ENCODE measurements at regions not wholly inside any gene's neighbourhood (a gene's known extent, or its start where the extent isn't known, plus 50 kb on each side); places are given as distances from the start of the nearest gene placed in this dataset.

DNA sequence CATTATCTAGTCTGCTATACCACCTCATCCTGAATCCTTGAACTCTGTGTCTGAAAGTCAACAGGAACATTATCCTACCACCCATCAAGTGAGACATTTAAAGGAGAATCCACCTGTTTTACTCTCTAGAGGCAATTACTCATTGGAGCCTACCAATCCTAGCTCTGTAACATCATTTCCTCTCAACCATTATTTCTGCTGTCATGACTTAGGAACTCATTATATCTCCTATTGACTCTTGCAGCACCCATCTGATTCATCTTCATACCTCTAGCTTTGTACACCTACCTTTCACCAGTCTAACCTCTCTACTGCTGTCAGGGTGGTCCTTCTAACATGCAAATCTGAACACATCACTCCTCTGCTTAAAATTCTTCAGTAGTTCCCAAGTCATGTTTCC is 481.5 kb downstream of the NFIB start:
- Histone ChIP-seq H3K79me2 (ENCODE audit: low read depth) (no peaks in the 10 kb centered on the region), H3K36me3 (no peaks in the 10 kb centered on the region), H3F3A (ENCODE audit: low read depth) (no peaks in the 10 kb centered on the region), H2AFZ (replicated peaks) (no peak overlapping the region), H3K27me3 (no peaks in the 10 kb centered on the region), H3K4me2 (no peak overlapping the region), H3K4me1 (no peaks in the 10 kb centered on the region), H3K27ac (no peak overlapping the region), H3K9me3 (ENCODE audit: low read depth) (no peaks in the 10 kb centered on the region), H3K9ac (no peak overlapping the region), H3K4me3 (no peak overlapping the region), H4K20me1 (ENCODE audit: low read depth) (no peaks in the 10 kb centered on the region)
- Mint-ChIP-seq H3K36me3 (peaks cover 2% of the 10 kb centered on the region), H3K9me3 (peaks cover 28% of the 10 kb centered on the region), H3K4me1 (no peaks in the 10 kb centered on the region), H3K27ac (no peak overlapping the region), H3K4me3 (no peak overlapping the region), H3K27me3 (ENCODE audit: insufficient read depth, low read depth) (peaks cover 2% of the 10 kb centered on the region)
- DNase-seq (ENCODE audit: low spot score), result no peak
- no peak for TF ChIP-seq CTCF (IDR thresholded peaks at IDR 0.05)
- TF ChIP-seq EZH2phosphoT487 (IDR thresholded peaks at IDR 0.05), result no peak
- no peak for TF ChIP-seq EZH2 (IDR thresholded peaks at IDR 0.05)

DNA sequence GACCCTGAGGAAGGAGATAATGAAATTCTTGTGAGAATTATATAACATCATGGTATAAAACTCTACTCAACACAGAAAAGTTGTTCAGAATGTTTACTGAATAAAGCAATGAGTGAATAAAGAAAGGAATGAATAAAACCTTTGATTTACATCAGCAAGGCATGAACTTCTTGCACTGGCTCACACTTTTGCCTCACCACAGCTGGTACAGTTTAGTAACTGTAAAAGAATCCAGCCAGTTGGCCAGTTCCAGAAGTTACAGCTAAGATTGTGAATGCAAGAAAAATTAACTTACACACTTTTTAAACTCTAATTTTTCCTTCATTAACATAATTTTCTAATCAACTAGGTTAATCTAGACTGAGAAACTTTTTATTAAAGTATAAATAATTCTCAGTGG is 490.9 kb downstream of the NFIB start:
- Histone ChIP-seq H2AFZ (replicated peaks) (no peak overlapping the region), H4K20me1 (ENCODE audit: low read depth) (no peaks in the 10 kb centered on the region), H3K36me3 (no peaks in the 10 kb centered on the region), H3K4me2 (no peak overlapping the region), H3K4me3 (no peak overlapping the region), H3K79me2 (ENCODE audit: low read depth) (no peaks in the 10 kb centered on the region), H3K27ac (no peak overlapping the region), H3K9ac (no peak overlapping the region), H3K4me1 (no peaks in the 10 kb centered on the region), H3K27me3 (no peaks in the 10 kb centered on the region), H3K9me3 (ENCODE audit: low read depth) (no peaks in the 10 kb centered on the region), H3F3A (ENCODE audit: low read depth) (no peaks in the 10 kb centered on the region)
- Mint-ChIP-seq H3K36me3 (no peaks in the 10 kb centered on the region), H3K4me3 (no peak overlapping the region), H3K27ac (no peak overlapping the region), H3K9me3 (peaks cover 6% of the 10 kb centered on the region), H3K4me1 (no peaks in the 10 kb centered on the region), H3K27me3 (ENCODE audit: insufficient read depth, low read depth) (no peaks in the 10 kb centered on the region)
- no peak for DNase-seq (ENCODE audit: low spot score)
- TF ChIP-seq EZH2 (IDR thresholded peaks at IDR 0.05), result no peak
- TF ChIP-seq CTCF (IDR thresholded peaks at IDR 0.05), result no peak
- TF ChIP-seq EZH2phosphoT487 (IDR thresholded peaks at IDR 0.05), result no peak

- H3K4me1 ChIP-seq, result no peaks in the 10 kb centered on the region
- H3K79me2 ChIP-seq (ENCODE audit: low read depth), result no peaks in the 10 kb centered on the region
- Mint-ChIP-seq H3K9me3 (peaks cover 6% of the 10 kb centered on the region), H3K27me3 (ENCODE audit: insufficient read depth, low read depth) (no peaks in the 10 kb centered on the region), H3K27ac (no peak overlapping the region), H3K4me3 (no peak overlapping the region), H3K36me3 (no peaks in the 10 kb centered on the region), H3K4me1 (peaks cover 2% of the 10 kb centered on the region)
- no peak overlapping the region for H3K27ac ChIP-seq
- TF ChIP-seq CTCF (IDR thresholded peaks at IDR 0.05) (no peak), EZH2 (IDR thresholded peaks at IDR 0.05) (no peak), EZH2phosphoT487 (IDR thresholded peaks at IDR 0.05) (no peak)
- no peaks in the 10 kb centered on the region for H3F3A ChIP-seq (ENCODE audit: low read depth)
- H3K4me2 ChIP-seq, result no peak overlapping the region
- H4K20me1 ChIP-seq (ENCODE audit: low read depth), result no peaks in the 10 kb centered on the region
- DNase-seq (ENCODE audit: low spot score), result no peak
- H3K9me3 ChIP-seq (ENCODE audit: low read depth), result no peaks in the 10 kb centered on the region
- H3K4me3 ChIP-seq, result no peak overlapping the region
- no peak overlapping the region for H3K9ac ChIP-seq
- H3K36me3 ChIP-seq, result no peaks in the 10 kb centered on the region
- no peaks in the 10 kb centered on the region for H3K27me3 ChIP-seq
- H2AFZ ChIP-seq (replicated peaks), result no peak overlapping the region
Measured at GRCh38 chr9:13817754-13818278, 496.1 kb downstream of the NFIB start.
